Astrocyte (in vitro differentiated cells and primary cell): ENCODE measurements at regions not wholly inside any gene's neighbourhood (a gene's known extent, or its start where the extent isn't known, plus 50 kb on each side); places are given as distances from the start of the nearest gene placed in this dataset.

Experiments used
- DNase-seq: peaks from one replicate; pipeline ENCODE4 v3.0.0-alpha.2; 2010; ENCODE audit warnings: low read depth
- FAIRE-seq: peaks from 2 replicates; lab custom pipeline; 2011; peaks lifted over from hg19 to GRCh38; lab: Jason Lieb, UNC
- H2AFZ ChIP-seq: 2 replicates; pipeline ENCODE4 v1.6.0; 2012; ENCODE audit warnings: low read depth, low read length, inconsistent platforms
- H3K27ac ChIP-seq: 2 replicates; pipeline ENCODE4 v1.5.1; 2011; ENCODE audit warnings: low read depth, low read length, inconsistent platforms
- H3K27me3 ChIP-seq: 2 replicates; pipeline ENCODE4 v1.6.0; 2011; ENCODE audit warnings: low read length, inconsistent platforms; ENCODE audit not compliant: insufficient read depth
- H3K36me3 ChIP-seq: 2 replicates; pipeline ENCODE4 v1.5.1; 2011; ENCODE audit warnings: low read length, inconsistent platforms; ENCODE audit not compliant: insufficient read depth
- H3K4me1 ChIP-seq: 2 replicates; pipeline ENCODE4 v1.5.1; 2011; ENCODE audit warnings: low read length, inconsistent platforms; ENCODE audit not compliant: insufficient read depth
- H3K4me2 ChIP-seq: 2 replicates; pipeline ENCODE4 v1.6.0; 2012; ENCODE audit warnings: low read length, inconsistent platforms
- H3K4me3 ChIP-seq: 2 replicates; pipeline ENCODE4 v1.5.1; 2011; ENCODE audit warnings: low read depth, mild to moderate bottlenecking, low read length, inconsistent platforms; ENCODE audit not compliant: insufficient read depth
- H3K79me2 ChIP-seq: 2 replicates; pipeline ENCODE4 v1.6.0; 2012; ENCODE audit warnings: mild to moderate bottlenecking, low read length, inconsistent platforms; ENCODE audit not compliant: insufficient read depth
- H3K9ac ChIP-seq: 2 replicates; pipeline ENCODE4 v1.6.0; 2012; ENCODE audit warnings: mild to moderate bottlenecking, low read length, inconsistent platforms
- H3K9me3 ChIP-seq: 2 replicates; pipeline ENCODE4 v1.5.1; 2012; ENCODE audit warnings: low read depth, mild to moderate bottlenecking, low read length, inconsistent platforms; ENCODE audit not compliant: insufficient read depth
- H4K20me1 ChIP-seq: 2 replicates; pipeline ENCODE4 v1.6.0; 2012; ENCODE audit warnings: low read length, inconsistent platforms; ENCODE audit not compliant: insufficient read depth
- H3K27ac Mint-ChIP-seq: one replicate; pipeline ENCODE4 v1.8.0; 2021; ENCODE audit warnings: mild to moderate bottlenecking, mixed read lengths; ENCODE audit not compliant: unreplicated experiment
- H3K27me3 Mint-ChIP-seq: one replicate; pipeline ENCODE4 v1.8.0; 2021; ENCODE audit warnings: low read depth, mixed read lengths; ENCODE audit not compliant: unreplicated experiment
- H3K36me3 Mint-ChIP-seq: one replicate; pipeline ENCODE4 v1.8.0; 2021; ENCODE audit warnings: low read depth, mixed read lengths; ENCODE audit not compliant: unreplicated experiment
- H3K4me1 Mint-ChIP-seq: one replicate; pipeline ENCODE4 v1.8.0; 2021; ENCODE audit warnings: low read depth, mixed read lengths; ENCODE audit not compliant: unreplicated experiment
- H3K4me3 Mint-ChIP-seq: one replicate; pipeline ENCODE4 v1.8.0; 2021; ENCODE audit warnings: mild to moderate bottlenecking, moderate library complexity, mixed read lengths; ENCODE audit not compliant: unreplicated experiment
- H3K9me3 Mint-ChIP-seq: one replicate; pipeline ENCODE4 v1.8.0; 2021; ENCODE audit warnings: mild to moderate bottlenecking, mixed read lengths; ENCODE audit not compliant: unreplicated experiment
- CTCF ChIP-seq: IDR thresholded peaks from 2 replicates; pipeline ENCODE4 v1.5.1; 2011; ENCODE audit warnings: low read depth, mild to moderate bottlenecking, inconsistent platforms, low read length, moderate library complexity; ENCODE audit not compliant: insufficient read depth
- EZH2 ChIP-seq: IDR thresholded peaks from 2 replicates; pipeline ENCODE4 v1.6.1; 2012; ENCODE audit warnings: mild to moderate bottlenecking, low read length, inconsistent platforms; ENCODE audit not compliant: insufficient read depth

- no peak overlapping the region for H3K27ac ChIP-seq
- Mint-ChIP-seq H3K4me1 (no peaks in the 10 kb centered on the region), H3K36me3 (no peaks in the 10 kb centered on the region), H3K27me3 (peaks cover 3% of the 10 kb centered on the region), H3K4me3 (no peak overlapping the region), H3K27ac (no peak overlapping the region), H3K9me3 (peaks cover 3% of the 10 kb centered on the region)
- H3K4me3 ChIP-seq = no peak overlapping the region
- no peaks in the 10 kb centered on the region for H4K20me1 ChIP-seq
- H3K4me2 ChIP-seq = no peak overlapping the region
- no peaks in the 10 kb centered on the region for H3K36me3 ChIP-seq
- H3K9ac ChIP-seq = no peak overlapping the region
- TF ChIP-seq CTCF (no peak), EZH2 (no peak)
- DNase-seq (no peak), FAIRE-seq (no peak)
- H3K27me3 ChIP-seq = no peaks in the 10 kb centered on the region
- no peaks in the 10 kb centered on the region for H3K79me2 ChIP-seq
- H3K4me1 ChIP-seq = no peaks in the 10 kb centered on the region
- H2AFZ ChIP-seq = no peak overlapping the region
- no peaks in the 10 kb centered on the region for H3K9me3 ChIP-seq
Observed at GRCh38 chr2:143842836-143843235, 677.1 kb downstream of the ZEB2 start.

DNA sequence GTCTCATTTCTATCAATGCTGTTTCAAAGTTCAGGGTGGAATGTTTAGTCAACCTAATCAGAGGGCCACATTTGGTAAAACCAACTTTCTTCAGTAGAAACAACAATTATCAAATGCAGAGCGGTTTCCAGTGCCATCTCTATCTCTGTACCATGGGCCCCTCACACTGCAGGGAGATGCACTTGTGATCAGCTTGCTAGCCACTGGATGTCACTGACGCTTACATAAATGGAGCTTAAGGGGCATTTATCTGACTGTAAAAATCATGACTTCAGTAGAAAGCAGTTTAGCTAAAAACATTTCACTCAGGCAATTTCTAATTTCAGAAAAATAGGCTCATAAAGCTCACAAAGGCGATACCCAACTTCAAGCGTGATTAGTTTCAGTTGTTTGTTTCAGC is 678.0 kb downstream of the ZEB2 start:
- Histone ChIP-seq H3K9me3 (no peaks in the 10 kb centered on the region), H3K27ac (no peak overlapping the region), H3K27me3 (no peaks in the 10 kb centered on the region), H3K9ac (no peak overlapping the region), H2AFZ (no peak overlapping the region), H3K4me3 (no peak overlapping the region), H4K20me1 (no peaks in the 10 kb centered on the region), H3K4me1 (no peaks in the 10 kb centered on the region), H3K4me2 (no peak overlapping the region), H3K79me2 (no peaks in the 10 kb centered on the region), H3K36me3 (no peaks in the 10 kb centered on the region)
- H3K27ac Mint-ChIP-seq = no peak overlapping the region
- H3K4me3 Mint-ChIP-seq = no peak overlapping the region
- H3K4me1 Mint-ChIP-seq = no peaks in the 10 kb centered on the region
- DNase-seq (no peak), FAIRE-seq (no peak)
- peaks cover 2% of the 10 kb centered on the region for H3K27me3 Mint-ChIP-seq
- peaks cover 3% of the 10 kb centered on the region for H3K9me3 Mint-ChIP-seq
- TF ChIP-seq CTCF (no peak), EZH2 (no peak)
- H3K36me3 Mint-ChIP-seq = no peaks in the 10 kb centered on the region

GRCh38 chr2:143840601-143841000 is 679.3 kb downstream of the ZEB2 start:
- FAIRE-seq (no peak), DNase-seq (no peak)

More at GRCh38 chr2:143840601-143841000, 679.3 kb downstream of the ZEB2 start:
- no peak for TF ChIP-seq CTCF
- TF ChIP-seq EZH2 = no peak
- H3K4me1 Mint-ChIP-seq = no peaks in the 10 kb centered on the region
- H3K27me3 ChIP-seq = no peaks in the 10 kb centered on the region
- no peak overlapping the region for H3K4me2 ChIP-seq
- no peaks in the 10 kb centered on the region for H3K27me3 Mint-ChIP-seq
- H2AFZ ChIP-seq = no peak overlapping the region
- H3K4me3 ChIP-seq = no peak overlapping the region
- H3K4me3 Mint-ChIP-seq = no peak overlapping the region
- H3K9me3 Mint-ChIP-seq = peaks cover 5% of the 10 kb centered on the region
- no peaks in the 10 kb centered on the region for H3K79me2 ChIP-seq
- no peak overlapping the region for H3K27ac ChIP-seq
- no peaks in the 10 kb centered on the region for H3K9me3 ChIP-seq
- no peaks in the 10 kb centered on the region for H4K20me1 ChIP-seq
- H3K36me3 Mint-ChIP-seq = no peaks in the 10 kb centered on the region
- no peak overlapping the region for H3K9ac ChIP-seq
- H3K4me1 ChIP-seq = no peaks in the 10 kb centered on the region
- no peak overlapping the region for H3K27ac Mint-ChIP-seq
- H3K36me3 ChIP-seq = no peaks in the 10 kb centered on the region
